Keratinocyte (primary cell): ENCODE measurements at regions not wholly inside any gene's neighbourhood (a gene's known extent, or its start where the extent isn't known, plus 50 kb on each side); places are given as distances from the start of the nearest gene placed in this dataset.

ENCODE experiments used
- DNase-seq: peaks from one replicate; pipeline ENCODE4 v3.0.0-alpha.2; 2011; ENCODE audit warnings: low read depth, missing footprints, low spot score
- FAIRE-seq: peaks from 2 replicates; lab custom pipeline; 2011; peaks lifted over from hg19 to GRCh38; lab: Jason Lieb, UNC
- H2AFZ ChIP-seq: 2 replicates; pipeline ENCODE4 v1.6.0; 2012; ENCODE audit warnings: low read length, control low read depth, inconsistent platforms; ENCODE audit not compliant: control insufficient read depth
- H3K27ac ChIP-seq: 2 replicates; pipeline ENCODE4 v1.5.1; 2011; ENCODE audit warnings: low read length; ENCODE audit not compliant: control insufficient read depth, insufficient read depth
- H3K27me3 ChIP-seq: 3 replicates; pipeline ENCODE4 v1.6.0; 2011; ENCODE audit warnings: low read length; ENCODE audit not compliant: control insufficient read depth, insufficient read depth; ENCODE audit errors: extremely low read depth
- H3K36me3 ChIP-seq, 2 experiments: 2 replicates in 1 of 2; 3 replicates in 1 of 2; pipeline ENCODE4 v1.5.1; 2011; ENCODE audit warnings: low read length in 2 of 2, mild to moderate bottlenecking in 1 of 2; ENCODE audit not compliant: control insufficient read depth in 2 of 2, insufficient read depth in 2 of 2; ENCODE audit errors: extremely low read depth in 1 of 2
- H3K4me1 ChIP-seq: 3 replicates; pipeline ENCODE4 v1.5.1; 2011; ENCODE audit warnings: low read length; ENCODE audit not compliant: control insufficient read depth, insufficient read depth; ENCODE audit errors: extremely low read depth
- H3K4me2 ChIP-seq: 3 replicates; pipeline ENCODE4 v1.6.0; 2011; ENCODE audit warnings: low read depth, low read length; ENCODE audit not compliant: control insufficient read depth, insufficient read depth; ENCODE audit errors: extremely low read depth
- H3K4me3 ChIP-seq, 3 experiments: fragments of 200-600 bp in 1 of 3; sonication (generic) in 1 of 3; 2 replicates in 2 of 3; 3 replicates in 1 of 3; pipeline ENCODE4 v1.5.1; 2011 to 2016; ENCODE audit warnings: low read length in 3 of 3, mild to moderate bottlenecking in 3 of 3, control low read depth in 2 of 3, inconsistent platforms in 1 of 3, low read depth in 1 of 3, mixed read lengths in 1 of 3, mixed run types in 1 of 3, moderate library complexity in 1 of 3; ENCODE audit not compliant: control insufficient read depth in 2 of 3, insufficient read depth in 2 of 3; ENCODE audit errors: extremely low read depth in 1 of 3
- H3K79me2 ChIP-seq: 2 replicates; pipeline ENCODE4 v1.6.0; 2012; ENCODE audit warnings: low read length; ENCODE audit not compliant: control insufficient read depth, insufficient read depth
- H3K9ac ChIP-seq: 3 replicates; pipeline ENCODE4 v1.6.0; 2011; ENCODE audit warnings: low read length; ENCODE audit not compliant: control insufficient read depth, insufficient read depth; ENCODE audit errors: extremely low read depth
- H3K9me1 ChIP-seq: 3 replicates; pipeline ENCODE4 v1.6.0; 2011; ENCODE audit warnings: low read length; ENCODE audit not compliant: control insufficient read depth, insufficient read depth; ENCODE audit errors: extremely low read depth
- H3K9me3 ChIP-seq: 2 replicates; pipeline ENCODE4 v1.5.1; 2012; ENCODE audit warnings: low read depth, low read length; ENCODE audit not compliant: control insufficient read depth
- H4K20me1 ChIP-seq: 3 replicates; pipeline ENCODE4 v1.6.0; 2011; ENCODE audit warnings: low read length; ENCODE audit not compliant: control insufficient read depth, insufficient read depth; ENCODE audit errors: extremely low read depth
- EZH2 ChIP-seq: IDR thresholded peaks from one replicate; pipeline ENCODE4 v1.6.1; 2012; ENCODE audit warnings: inconsistent platforms, mild to moderate bottlenecking, low read length, moderate library complexity
- dilution Hi-C: fragments of 300-500 bp; cut with MboI; formaldehyde crosslinking; loops from one replicate; pipeline ENCODE4 v1.7.0; 2020; ENCODE audit warnings: low sequenced_read_pairs; ENCODE audit not compliant: extremely low pct_ligation_motif_present
- TF ChIP-seq, protein P1 (sequence below), 3 experiments: IDR thresholded peaks in 1 of 3; conservative IDR thresholded peaks in 1 of 3; optimal IDR thresholded peaks in 1 of 3; 2 replicates in 2 of 3; 3 replicates in 1 of 3; pipeline versions ENCODE3 to v1.5.1; 2011; ENCODE audit warnings: low read length in 3 of 3, mild to moderate bottlenecking in 3 of 3, moderate library complexity in 2 of 3, control low read depth in 1 of 3, inconsistent platforms in 1 of 3; ENCODE audit not compliant: insufficient read depth in 2 of 3; ENCODE audit errors: extremely low read depth in 1 of 3

DNA sequence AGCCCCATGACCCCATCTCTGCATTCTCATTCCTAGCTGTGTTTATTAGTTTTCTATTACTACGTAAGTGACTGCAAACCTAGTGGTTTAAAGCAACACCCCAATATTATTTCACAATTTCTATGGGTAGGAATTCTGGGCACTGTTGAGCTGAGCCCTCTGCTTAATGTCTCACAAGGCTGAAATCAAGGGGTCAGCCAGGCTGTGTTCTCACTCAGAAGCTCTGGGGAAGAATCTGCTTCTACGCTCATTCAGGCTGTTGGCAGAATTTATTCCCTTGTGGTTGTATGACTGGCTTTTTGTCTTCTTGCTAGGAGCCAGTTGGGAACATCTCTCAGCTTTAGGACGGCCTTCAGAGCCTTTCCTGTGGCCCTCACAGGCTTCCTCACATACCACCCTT, 181.0 kb downstream of the GIPC2 start:
- no peak overlapping the region for H3K4me3 ChIP-seq
- no peak for TF ChIP-seq EZH2
- TF ChIP-seq, protein P1, sequence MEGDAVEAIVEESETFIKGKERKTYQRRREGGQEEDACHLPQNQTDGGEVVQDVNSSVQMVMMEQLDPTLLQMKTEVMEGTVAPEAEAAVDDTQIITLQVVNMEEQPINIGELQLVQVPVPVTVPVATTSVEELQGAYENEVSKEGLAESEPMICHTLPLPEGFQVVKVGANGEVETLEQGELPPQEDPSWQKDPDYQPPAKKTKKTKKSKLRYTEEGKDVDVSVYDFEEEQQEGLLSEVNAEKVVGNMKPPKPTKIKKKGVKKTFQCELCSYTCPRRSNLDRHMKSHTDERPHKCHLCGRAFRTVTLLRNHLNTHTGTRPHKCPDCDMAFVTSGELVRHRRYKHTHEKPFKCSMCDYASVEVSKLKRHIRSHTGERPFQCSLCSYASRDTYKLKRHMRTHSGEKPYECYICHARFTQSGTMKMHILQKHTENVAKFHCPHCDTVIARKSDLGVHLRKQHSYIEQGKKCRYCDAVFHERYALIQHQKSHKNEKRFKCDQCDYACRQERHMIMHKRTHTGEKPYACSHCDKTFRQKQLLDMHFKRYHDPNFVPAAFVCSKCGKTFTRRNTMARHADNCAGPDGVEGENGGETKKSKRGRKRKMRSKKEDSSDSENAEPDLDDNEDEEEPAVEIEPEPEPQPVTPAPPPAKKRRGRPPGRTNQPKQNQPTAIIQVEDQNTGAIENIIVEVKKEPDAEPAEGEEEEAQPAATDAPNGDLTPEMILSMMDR (optimal IDR thresholded peaks at IDR 0.05 in 1 of 3, IDR thresholded peaks at IDR 0.05 in 1 of 3, conservative IDR thresholded peaks at IDR 0.05 in 1 of 3; ENCODE audit: extremely low read depth in 1 of 3, insufficient read depth in 2 of 3, low read length in 3 of 3), result no peak
- dilution Hi-C loops, result no loop called here
- H3K27ac ChIP-seq, result no peak overlapping the region
- H3K4me2 ChIP-seq, result no peak overlapping the region
- H3K9me1 ChIP-seq, result no peaks in the 10 kb centered on the region
- H3K36me3 ChIP-seq, result no peaks in the 10 kb centered on the region
- no peaks in the 10 kb centered on the region for H3K4me1 ChIP-seq
- DNase-seq, result no peak
- no peak for FAIRE-seq
- no peaks in the 10 kb centered on the region for H4K20me1 ChIP-seq
- no peak overlapping the region for H3K9ac ChIP-seq
- H3K9me3 ChIP-seq, result peaks cover 4% of the 10 kb centered on the region
- H2AFZ ChIP-seq, result no peak overlapping the region
- no peaks in the 10 kb centered on the region for H3K27me3 ChIP-seq
- H3K79me2 ChIP-seq, result no peaks in the 10 kb centered on the region

DNA sequence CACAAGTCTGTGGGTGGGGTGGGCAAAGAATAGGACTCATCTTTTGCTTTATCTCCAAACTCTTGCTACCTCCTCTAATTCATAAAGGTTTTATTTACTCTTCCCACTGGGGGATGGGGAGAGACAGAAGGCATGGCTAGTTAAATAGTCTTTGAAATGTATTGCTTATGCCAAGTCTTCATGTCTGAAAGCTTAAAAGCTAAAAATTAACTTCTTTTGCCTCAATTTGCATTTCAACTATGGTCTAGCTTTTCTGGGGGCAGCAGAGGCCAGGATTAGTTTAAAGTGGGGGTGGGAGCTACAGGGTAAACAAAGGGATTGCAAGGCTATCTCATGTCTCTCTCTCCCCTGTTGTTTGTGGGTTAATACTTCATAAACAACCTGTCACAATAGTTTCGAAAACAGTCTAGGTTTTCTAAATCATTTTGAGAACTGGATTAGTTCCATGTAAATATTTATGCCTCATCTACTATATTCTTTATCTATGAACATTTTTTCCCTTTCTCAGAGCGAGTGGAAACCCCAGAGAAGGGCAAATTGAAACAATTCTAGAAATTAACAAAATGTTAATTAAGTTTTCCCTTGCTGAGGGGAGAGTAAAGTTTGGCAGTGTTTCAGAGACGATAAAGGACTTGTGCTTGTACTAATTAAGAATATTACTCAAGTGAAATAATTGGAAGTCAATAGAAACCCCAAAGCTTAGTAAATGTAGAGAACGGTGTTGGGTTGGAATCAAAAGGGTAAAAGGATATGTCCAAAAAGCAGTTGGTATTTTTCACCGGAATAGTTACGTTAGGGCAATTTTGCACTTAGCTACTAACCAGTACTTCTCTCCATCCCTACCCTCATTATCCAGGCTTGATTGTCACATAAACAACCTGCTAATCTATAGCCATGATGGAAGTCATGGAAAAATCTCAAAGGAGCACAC, 182.2 kb downstream of the GIPC2 start:
- no peak overlapping the region for H3K4me3 ChIP-seq
- H3K9me1 ChIP-seq, result no peaks in the 10 kb centered on the region
- dilution Hi-C loops, result no loop called here
- H3K79me2 ChIP-seq, result no peaks in the 10 kb centered on the region
- no peak overlapping the region for H3K4me2 ChIP-seq
- no peak overlapping the region for H3K27ac ChIP-seq
- no peak for FAIRE-seq
- TF ChIP-seq EZH2, result no peak
- TF ChIP-seq, protein P1 (optimal IDR thresholded peaks at IDR 0.05 in 1 of 3, IDR thresholded peaks at IDR 0.05 in 1 of 3, conservative IDR thresholded peaks at IDR 0.05 in 1 of 3; ENCODE audit: extremely low read depth in 1 of 3, insufficient read depth in 2 of 3, low read length in 3 of 3), result no peak
- H2AFZ ChIP-seq, result no peak overlapping the region
- no peaks in the 10 kb centered on the region for H4K20me1 ChIP-seq
- H3K4me1 ChIP-seq, result no peaks in the 10 kb centered on the region
- H3K36me3 ChIP-seq, result no peaks in the 10 kb centered on the region
- DNase-seq, result no peak
- H3K9ac ChIP-seq, result no peak overlapping the region
- H3K27me3 ChIP-seq, result no peaks in the 10 kb centered on the region
- H3K9me3 ChIP-seq, result peaks cover 4% of the 10 kb centered on the region
